Keratinocyte (primary cell): ENCODE measurements at regions not wholly inside any gene's neighbourhood (a gene's known extent, or its start where the extent isn't known, plus 50 kb on each side); places are given as distances from the start of the nearest gene placed in this dataset.

Experiments used
- DNase-seq: peaks from one replicate; pipeline ENCODE4 v3.0.0-alpha.2; 2011; ENCODE audit warnings: low read depth, missing footprints, low spot score
- FAIRE-seq: peaks from 2 replicates; lab custom pipeline; 2011; peaks lifted over from hg19 to GRCh38; lab: Jason Lieb, UNC
- H2AFZ ChIP-seq: 2 replicates; pipeline ENCODE4 v1.6.0; 2012; ENCODE audit warnings: low read length, control low read depth, inconsistent platforms; ENCODE audit not compliant: control insufficient read depth
- H3K27ac ChIP-seq: 2 replicates; pipeline ENCODE4 v1.5.1; 2011; ENCODE audit warnings: low read length; ENCODE audit not compliant: control insufficient read depth, insufficient read depth
- H3K27me3 ChIP-seq: 3 replicates; pipeline ENCODE4 v1.6.0; 2011; ENCODE audit warnings: low read length; ENCODE audit not compliant: control insufficient read depth, insufficient read depth; ENCODE audit errors: extremely low read depth
- H3K36me3 ChIP-seq, 2 experiments: 2 replicates in 1 of 2; 3 replicates in 1 of 2; pipeline ENCODE4 v1.5.1; 2011; ENCODE audit warnings: low read length in 2 of 2, mild to moderate bottlenecking in 1 of 2; ENCODE audit not compliant: control insufficient read depth in 2 of 2, insufficient read depth in 2 of 2; ENCODE audit errors: extremely low read depth in 1 of 2
- H3K4me1 ChIP-seq: 3 replicates; pipeline ENCODE4 v1.5.1; 2011; ENCODE audit warnings: low read length; ENCODE audit not compliant: control insufficient read depth, insufficient read depth; ENCODE audit errors: extremely low read depth
- H3K4me2 ChIP-seq: 3 replicates; pipeline ENCODE4 v1.6.0; 2011; ENCODE audit warnings: low read depth, low read length; ENCODE audit not compliant: control insufficient read depth, insufficient read depth; ENCODE audit errors: extremely low read depth
- H3K4me3 ChIP-seq, 3 experiments: fragments of 200-600 bp in 1 of 3; sonication (generic) in 1 of 3; 2 replicates in 2 of 3; 3 replicates in 1 of 3; pipeline ENCODE4 v1.5.1; 2011 to 2016; ENCODE audit warnings: low read length in 3 of 3, mild to moderate bottlenecking in 3 of 3, control low read depth in 2 of 3, inconsistent platforms in 1 of 3, low read depth in 1 of 3, mixed read lengths in 1 of 3, mixed run types in 1 of 3, moderate library complexity in 1 of 3; ENCODE audit not compliant: control insufficient read depth in 2 of 3, insufficient read depth in 2 of 3; ENCODE audit errors: extremely low read depth in 1 of 3
- H3K79me2 ChIP-seq: 2 replicates; pipeline ENCODE4 v1.6.0; 2012; ENCODE audit warnings: low read length; ENCODE audit not compliant: control insufficient read depth, insufficient read depth
- H3K9ac ChIP-seq: 3 replicates; pipeline ENCODE4 v1.6.0; 2011; ENCODE audit warnings: low read length; ENCODE audit not compliant: control insufficient read depth, insufficient read depth; ENCODE audit errors: extremely low read depth
- H3K9me1 ChIP-seq: 3 replicates; pipeline ENCODE4 v1.6.0; 2011; ENCODE audit warnings: low read length; ENCODE audit not compliant: control insufficient read depth, insufficient read depth; ENCODE audit errors: extremely low read depth
- H3K9me3 ChIP-seq: 2 replicates; pipeline ENCODE4 v1.5.1; 2012; ENCODE audit warnings: low read depth, low read length; ENCODE audit not compliant: control insufficient read depth
- H4K20me1 ChIP-seq: 3 replicates; pipeline ENCODE4 v1.6.0; 2011; ENCODE audit warnings: low read length; ENCODE audit not compliant: control insufficient read depth, insufficient read depth; ENCODE audit errors: extremely low read depth
- EZH2 ChIP-seq: IDR thresholded peaks from one replicate; pipeline ENCODE4 v1.6.1; 2012; ENCODE audit warnings: inconsistent platforms, mild to moderate bottlenecking, low read length, moderate library complexity
- dilution Hi-C: fragments of 300-500 bp; cut with MboI; formaldehyde crosslinking; loops from one replicate; pipeline ENCODE4 v1.7.0; 2020; ENCODE audit warnings: low sequenced_read_pairs; ENCODE audit not compliant: extremely low pct_ligation_motif_present
- TF ChIP-seq, protein P1 (sequence below), 3 experiments: IDR thresholded peaks in 1 of 3; conservative IDR thresholded peaks in 1 of 3; optimal IDR thresholded peaks in 1 of 3; 2 replicates in 2 of 3; 3 replicates in 1 of 3; pipeline versions ENCODE3 to v1.5.1; 2011; ENCODE audit warnings: low read length in 3 of 3, mild to moderate bottlenecking in 3 of 3, moderate library complexity in 2 of 3, control low read depth in 1 of 3, inconsistent platforms in 1 of 3; ENCODE audit not compliant: insufficient read depth in 2 of 3; ENCODE audit errors: extremely low read depth in 1 of 3

DNA sequence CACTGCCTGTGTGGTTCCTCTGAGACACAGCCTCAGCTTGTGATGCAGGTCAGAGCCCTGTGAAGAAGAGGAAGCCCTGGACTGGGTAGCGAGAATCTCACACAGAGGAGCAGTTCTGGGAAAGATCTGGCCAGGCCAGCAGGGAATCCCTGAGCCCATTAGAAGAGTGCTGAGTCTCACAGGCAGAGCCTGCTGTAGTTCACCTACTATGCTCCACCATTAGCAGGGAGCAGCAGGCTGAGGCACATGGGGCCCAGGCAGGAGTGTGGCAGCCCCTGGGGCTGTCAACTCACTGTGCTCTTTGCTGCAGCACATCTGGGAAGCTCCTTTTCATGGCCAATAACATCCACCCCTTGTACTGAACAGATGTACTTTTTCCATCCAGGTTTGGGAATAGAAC lies 146.8 kb upstream of the B3GAT2 start:
- no peak overlapping the region for H2AFZ ChIP-seq
- H3K27ac ChIP-seq = no peak overlapping the region

DNA sequence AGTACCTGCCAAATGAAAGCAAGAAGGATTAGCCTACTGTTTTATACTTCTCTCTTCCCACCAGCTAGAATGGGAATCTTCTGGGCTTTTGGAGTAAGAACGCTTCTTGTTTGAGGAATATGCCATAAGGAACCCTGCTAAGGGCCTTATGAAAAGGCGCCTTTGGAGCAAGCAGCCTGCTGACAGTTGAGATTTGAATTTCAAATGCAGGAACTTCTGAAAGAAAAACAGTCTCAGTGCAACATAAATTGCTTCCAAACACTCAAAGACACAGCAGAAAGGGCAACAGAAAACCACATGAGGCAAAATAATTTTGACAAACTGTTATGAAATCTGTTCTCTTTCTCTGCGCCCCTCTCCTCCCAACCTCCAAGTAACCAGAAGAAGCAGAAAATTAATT lies 149.4 kb upstream of the B3GAT2 start:
- no peaks in the 10 kb centered on the region for H3K79me2 ChIP-seq
- no peaks in the 10 kb centered on the region for H3K36me3 ChIP-seq
- dilution Hi-C loops = no loop called here
- no peaks in the 10 kb centered on the region for H3K4me1 ChIP-seq
- TF ChIP-seq EZH2 = no peak
- TF ChIP-seq, protein P1, sequence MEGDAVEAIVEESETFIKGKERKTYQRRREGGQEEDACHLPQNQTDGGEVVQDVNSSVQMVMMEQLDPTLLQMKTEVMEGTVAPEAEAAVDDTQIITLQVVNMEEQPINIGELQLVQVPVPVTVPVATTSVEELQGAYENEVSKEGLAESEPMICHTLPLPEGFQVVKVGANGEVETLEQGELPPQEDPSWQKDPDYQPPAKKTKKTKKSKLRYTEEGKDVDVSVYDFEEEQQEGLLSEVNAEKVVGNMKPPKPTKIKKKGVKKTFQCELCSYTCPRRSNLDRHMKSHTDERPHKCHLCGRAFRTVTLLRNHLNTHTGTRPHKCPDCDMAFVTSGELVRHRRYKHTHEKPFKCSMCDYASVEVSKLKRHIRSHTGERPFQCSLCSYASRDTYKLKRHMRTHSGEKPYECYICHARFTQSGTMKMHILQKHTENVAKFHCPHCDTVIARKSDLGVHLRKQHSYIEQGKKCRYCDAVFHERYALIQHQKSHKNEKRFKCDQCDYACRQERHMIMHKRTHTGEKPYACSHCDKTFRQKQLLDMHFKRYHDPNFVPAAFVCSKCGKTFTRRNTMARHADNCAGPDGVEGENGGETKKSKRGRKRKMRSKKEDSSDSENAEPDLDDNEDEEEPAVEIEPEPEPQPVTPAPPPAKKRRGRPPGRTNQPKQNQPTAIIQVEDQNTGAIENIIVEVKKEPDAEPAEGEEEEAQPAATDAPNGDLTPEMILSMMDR (optimal IDR thresholded peaks at IDR 0.05 in 1 of 3, IDR thresholded peaks at IDR 0.05 in 1 of 3, conservative IDR thresholded peaks at IDR 0.05 in 1 of 3; ENCODE audit: extremely low read depth in 1 of 3, insufficient read depth in 2 of 3, low read length in 3 of 3) = no peak
- H3K9me1 ChIP-seq = no peaks in the 10 kb centered on the region
- no peaks in the 10 kb centered on the region for H3K9me3 ChIP-seq
- peaks cover 21% of the 10 kb centered on the region for H3K27me3 ChIP-seq
- no peak overlapping the region for H2AFZ ChIP-seq
- no peak overlapping the region for H3K27ac ChIP-seq
- no peak overlapping the region for H3K4me2 ChIP-seq
- DNase-seq (no peak), FAIRE-seq (no peak)
- H4K20me1 ChIP-seq = no peaks in the 10 kb centered on the region
- no peak overlapping the region for H3K4me3 ChIP-seq
- H3K9ac ChIP-seq = no peak overlapping the region

More for the DNA sequence above, 146.8 kb upstream of the B3GAT2 start:
- Histone ChIP-seq H3K27me3 (peaks cover 22% of the 10 kb centered on the region), H3K36me3 (no peaks in the 10 kb centered on the region), H3K9me3 (no peaks in the 10 kb centered on the region), H3K4me1 (no peaks in the 10 kb centered on the region), H3K9me1 (no peaks in the 10 kb centered on the region), H3K79me2 (no peaks in the 10 kb centered on the region), H4K20me1 (no peaks in the 10 kb centered on the region), H3K9ac (no peak overlapping the region), H3K4me2 (no peak overlapping the region), H3K4me3 (no peak overlapping the region)
- FAIRE-seq (no peak), DNase-seq (no peak)
- dilution Hi-C loops = no loop called here
- TF ChIP-seq, protein P1 (optimal IDR thresholded peaks at IDR 0.05 in 1 of 3, IDR thresholded peaks at IDR 0.05 in 1 of 3, conservative IDR thresholded peaks at IDR 0.05 in 1 of 3; ENCODE audit: extremely low read depth in 1 of 3, insufficient read depth in 2 of 3, low read length in 3 of 3) = no peak
- TF ChIP-seq EZH2 = no peak
